ENCODE measurements at regions not wholly inside any gene's neighbourhood (a gene's known extent, or its start where the extent isn't known, plus 50 kb on each side); places are given as distances from the start of the nearest gene placed in this dataset.

DNA sequence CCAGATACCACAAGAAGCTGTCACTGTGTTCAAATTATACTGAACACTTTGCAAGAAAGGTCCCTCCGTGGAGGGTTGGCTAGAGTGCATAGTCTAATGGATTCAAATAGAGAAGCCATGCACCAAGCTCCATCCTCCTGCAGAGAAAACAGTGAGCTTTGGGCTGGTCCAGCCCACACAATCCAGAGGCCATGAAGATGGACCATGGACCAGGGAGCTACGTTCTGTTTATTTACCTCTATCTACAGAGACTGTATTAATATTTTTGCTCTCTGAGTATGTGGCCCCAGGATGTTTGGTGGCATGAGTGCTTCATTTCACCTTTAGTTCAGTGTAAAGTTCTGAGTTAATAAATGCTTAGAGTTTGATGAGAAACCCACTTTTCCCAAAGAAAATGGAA, 114.8 kb upstream of the PJA2 start:
- no peaks in the 10 kb centered on the region for H3K27me3 ChIP-seq
- no peaks in the 10 kb centered on the region for H3K36me3 ChIP-seq
- no peak overlapping the region for H3K27ac ChIP-seq
- H3K4me1 ChIP-seq: no peaks in the 10 kb centered on the region
- TF ChIP-seq, protein P1, sequence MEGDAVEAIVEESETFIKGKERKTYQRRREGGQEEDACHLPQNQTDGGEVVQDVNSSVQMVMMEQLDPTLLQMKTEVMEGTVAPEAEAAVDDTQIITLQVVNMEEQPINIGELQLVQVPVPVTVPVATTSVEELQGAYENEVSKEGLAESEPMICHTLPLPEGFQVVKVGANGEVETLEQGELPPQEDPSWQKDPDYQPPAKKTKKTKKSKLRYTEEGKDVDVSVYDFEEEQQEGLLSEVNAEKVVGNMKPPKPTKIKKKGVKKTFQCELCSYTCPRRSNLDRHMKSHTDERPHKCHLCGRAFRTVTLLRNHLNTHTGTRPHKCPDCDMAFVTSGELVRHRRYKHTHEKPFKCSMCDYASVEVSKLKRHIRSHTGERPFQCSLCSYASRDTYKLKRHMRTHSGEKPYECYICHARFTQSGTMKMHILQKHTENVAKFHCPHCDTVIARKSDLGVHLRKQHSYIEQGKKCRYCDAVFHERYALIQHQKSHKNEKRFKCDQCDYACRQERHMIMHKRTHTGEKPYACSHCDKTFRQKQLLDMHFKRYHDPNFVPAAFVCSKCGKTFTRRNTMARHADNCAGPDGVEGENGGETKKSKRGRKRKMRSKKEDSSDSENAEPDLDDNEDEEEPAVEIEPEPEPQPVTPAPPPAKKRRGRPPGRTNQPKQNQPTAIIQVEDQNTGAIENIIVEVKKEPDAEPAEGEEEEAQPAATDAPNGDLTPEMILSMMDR (IDR thresholded peaks at IDR 0.05): no peak
- no peak for TF ChIP-seq POLR2AphosphoS5 (IDR thresholded peaks at IDR 0.05)
- no peak for TF ChIP-seq POLR2A (IDR thresholded peaks at IDR 0.05)
- TF ChIP-seq EP300 (IDR thresholded peaks at IDR 0.05; ENCODE audit: low read depth): no peak
- H3K9me3 ChIP-seq: no peaks in the 10 kb centered on the region
- no peak overlapping the region for H3K4me3 ChIP-seq
- no peak for DNase-seq
- intact Hi-C loops (cut with DNase I; ENCODE audit: low total_unique reads) (no loop called here), in situ Hi-C loops (cut with MboI; ENCODE audit: low pct_ligation_motif_present in 1 of 4, low pct_unique_long_range_greater_than_20kb in 1 of 4, low sequenced_read_pairs in 3 of 4) (no loop called here)
- WGBS, 2 donors (ENCODE audit: low coverage in 1 of 2): 78% methylated on average over 2 of the region's 2 CpGs; no CpG with 5 or more reads in 1 of the 2 donors

DNA sequence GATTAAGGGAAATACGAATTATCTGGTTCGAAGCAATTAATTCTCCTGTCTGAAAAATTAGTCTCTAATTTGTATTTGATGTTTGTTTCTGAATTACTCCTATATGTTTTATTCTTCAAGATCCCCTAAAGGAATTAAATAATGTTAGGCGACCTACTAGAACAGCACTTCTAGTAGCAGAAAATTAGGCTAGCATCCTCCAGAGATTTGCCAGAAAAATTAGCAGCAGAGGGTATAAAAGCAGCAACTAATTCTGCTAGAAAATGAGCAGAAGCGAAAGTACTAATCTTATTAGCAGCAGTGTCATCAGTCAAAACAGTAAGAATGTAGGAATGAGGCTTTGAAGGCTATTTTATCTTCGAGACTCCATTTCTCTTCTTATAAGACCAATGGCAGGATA, 114.3 kb upstream of the PJA2 start:
- Histone ChIP-seq H3K27me3 (no peaks in the 10 kb centered on the region), H3K9me3 (no peaks in the 10 kb centered on the region), H3K27ac (no peak overlapping the region), H3K36me3 (no peaks in the 10 kb centered on the region), H3K4me1 (no peaks in the 10 kb centered on the region), H3K4me3 (no peak overlapping the region)
- 83% methylated on average over 5 of the region's 5 CpGs for WGBS, 2 donors (ENCODE audit: low coverage in 1 of 2)
- no peak for TF ChIP-seq POLR2A (IDR thresholded peaks at IDR 0.05)
- TF ChIP-seq POLR2AphosphoS5 (IDR thresholded peaks at IDR 0.05): no peak
- TF ChIP-seq, protein P1 (IDR thresholded peaks at IDR 0.05): no peak
- no peak for TF ChIP-seq EP300 (IDR thresholded peaks at IDR 0.05; ENCODE audit: low read depth)
- intact Hi-C loops (cut with DNase I; ENCODE audit: low total_unique reads): no loop called here
- in situ Hi-C loops (cut with MboI; ENCODE audit: low pct_ligation_motif_present in 1 of 4, low pct_unique_long_range_greater_than_20kb in 1 of 4, low sequenced_read_pairs in 3 of 4): no loop called here
- DNase-seq: no peak

DNA sequence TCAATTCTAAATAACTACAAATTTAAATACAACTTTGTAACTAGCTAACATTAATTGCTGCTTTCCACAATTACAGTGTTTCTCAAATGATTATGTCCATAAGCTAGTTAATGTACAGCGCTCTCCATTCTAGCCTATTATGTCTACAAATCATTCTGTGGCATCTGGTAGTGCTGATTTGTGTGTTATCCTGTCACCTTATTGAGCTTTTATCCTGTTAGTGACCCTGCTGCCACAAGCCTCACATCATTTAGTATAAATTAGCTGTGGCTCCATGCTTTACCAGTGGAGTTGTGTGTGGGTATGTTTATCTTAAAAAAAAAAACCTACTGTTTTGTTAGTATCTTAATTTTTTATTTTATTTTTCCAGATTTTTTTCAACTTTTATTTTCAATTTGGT, 112.6 kb upstream of the PJA2 start:
- H3K9me3 ChIP-seq: no peaks in the 10 kb centered on the region
- in situ Hi-C loops (cut with MboI; ENCODE audit: low pct_ligation_motif_present in 1 of 4, low pct_unique_long_range_greater_than_20kb in 1 of 4, low sequenced_read_pairs in 3 of 4) (no loop called here), intact Hi-C loops (cut with DNase I; ENCODE audit: low total_unique reads) (no loop called here)
- no peak for DNase-seq
- TF ChIP-seq POLR2AphosphoS5 (IDR thresholded peaks at IDR 0.05): no peak
- no peak for TF ChIP-seq POLR2A (IDR thresholded peaks at IDR 0.05)
- TF ChIP-seq, protein P1 (IDR thresholded peaks at IDR 0.05): no peak
- TF ChIP-seq EP300 (IDR thresholded peaks at IDR 0.05; ENCODE audit: low read depth): no peak
- no peaks in the 10 kb centered on the region for H3K36me3 ChIP-seq
- 98 to 100% methylated on average over 1 of the region's 1 CpG for WGBS, 2 donors (ENCODE audit: low coverage in 1 of 2)
- no peaks in the 10 kb centered on the region for H3K4me1 ChIP-seq
- H3K4me3 ChIP-seq: no peak overlapping the region
- H3K27me3 ChIP-seq: no peaks in the 10 kb centered on the region
- no peak overlapping the region for H3K27ac ChIP-seq

DNA sequence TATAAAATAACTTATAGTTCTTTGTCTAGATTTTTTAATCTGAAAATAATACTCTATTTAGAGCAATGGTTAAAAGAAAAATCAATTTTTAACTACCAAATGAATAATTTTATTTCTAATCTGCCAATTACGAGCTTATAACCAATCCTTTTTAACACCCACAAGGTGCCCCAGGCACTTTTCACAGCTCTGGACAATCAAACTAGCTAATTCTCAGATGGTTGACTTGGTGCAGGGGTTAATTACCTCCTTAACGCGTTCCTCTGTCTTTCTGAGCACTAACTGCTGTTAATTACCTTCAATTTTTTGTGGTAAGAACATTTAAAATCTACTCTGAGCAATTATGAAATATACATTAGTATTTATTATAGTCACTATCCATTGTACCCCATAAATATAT, 109.6 kb upstream of the PJA2 start:
- in situ Hi-C loops (cut with MboI; ENCODE audit: low pct_ligation_motif_present in 1 of 4, low pct_unique_long_range_greater_than_20kb in 1 of 4, low sequenced_read_pairs in 3 of 4): no loop called here
- WGBS, 2 donors (ENCODE audit: low coverage in 1 of 2): 79 to 86% methylated on average over 3 of the region's 3 CpGs
- TF ChIP-seq EP300 (IDR thresholded peaks at IDR 0.05; ENCODE audit: low read depth): no peak
- no peak for TF ChIP-seq POLR2AphosphoS5 (IDR thresholded peaks at IDR 0.05)
- TF ChIP-seq POLR2A (IDR thresholded peaks at IDR 0.05): no peak
- TF ChIP-seq, protein P1 (IDR thresholded peaks at IDR 0.05): no peak
- H3K4me1 ChIP-seq: no peaks in the 10 kb centered on the region
- intact Hi-C loops (cut with DNase I; ENCODE audit: low total_unique reads): no loop called here
- no peak for DNase-seq
- H3K4me3 ChIP-seq: no peak overlapping the region
- H3K9me3 ChIP-seq: no peaks in the 10 kb centered on the region
- no peaks in the 10 kb centered on the region for H3K27me3 ChIP-seq
- H3K36me3 ChIP-seq: no peaks in the 10 kb centered on the region
- no peak overlapping the region for H3K27ac ChIP-seq
